ENCODE measurements at regions not wholly inside any gene's neighbourhood (a gene's known extent, or its start where the extent isn't known, plus 50 kb on each side); places are given as distances from the start of the nearest gene placed in this dataset.
"Not testable (repeated sequence)": the region's sequence is repeated elsewhere in the genome, so short reads cannot be mapped to it uniquely, and the experiment has no call there.

DNA sequence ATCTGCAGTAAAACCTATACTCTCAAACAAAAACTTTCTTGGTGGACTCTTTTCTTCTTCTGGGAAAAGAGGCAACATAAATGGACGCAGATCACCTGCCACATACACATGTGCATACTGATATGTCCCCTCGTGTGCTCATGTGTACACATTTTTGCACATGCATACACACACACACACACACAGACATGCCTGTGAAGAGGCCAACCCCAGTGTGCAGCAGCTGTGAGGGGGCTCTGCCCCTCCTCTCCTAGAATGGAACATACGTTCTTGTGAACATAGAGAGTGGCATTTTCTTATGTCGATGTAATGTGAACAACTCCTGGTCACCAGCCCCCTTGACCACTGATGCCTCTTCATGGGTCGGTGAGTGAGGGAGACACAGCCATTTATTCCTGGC lies 188.9 kb upstream of the PLGLB2 start:
- not testable (repeated sequence) for H3K36me3 ChIP-seq (ENCODE audit: insufficient read depth, low read length); H3K27me3 ChIP-seq (ENCODE audit: insufficient read depth, low read length); H3K4me3 ChIP-seq (ENCODE audit: low read depth, low read length); H3K79me2 ChIP-seq (ENCODE audit: control insufficient read depth, insufficient read depth, low read length, unreplicated experiment); H2AFZ ChIP-seq (ENCODE audit: low read length, unreplicated experiment); H3K27ac ChIP-seq (ENCODE audit: low read depth, low read length); H3K4me1 ChIP-seq (ENCODE audit: control insufficient read depth, insufficient read depth, low read length, unreplicated experiment)

- H3K4me3 ChIP-seq (ENCODE audit: low read depth, low read length); H3K79me2 ChIP-seq (ENCODE audit: control insufficient read depth, insufficient read depth, low read length, unreplicated experiment); H3K27ac ChIP-seq (ENCODE audit: low read depth, low read length); H3K27me3 ChIP-seq (ENCODE audit: insufficient read depth, low read length); H2AFZ ChIP-seq (ENCODE audit: low read length, unreplicated experiment); H3K4me1 ChIP-seq (ENCODE audit: control insufficient read depth, insufficient read depth, low read length, unreplicated experiment); H3K36me3 ChIP-seq (ENCODE audit: insufficient read depth, low read length): not testable (repeated sequence)
Observed at GRCh38 chr2:87559735-87560134, 188.2 kb upstream of the PLGLB2 start.

DNA sequence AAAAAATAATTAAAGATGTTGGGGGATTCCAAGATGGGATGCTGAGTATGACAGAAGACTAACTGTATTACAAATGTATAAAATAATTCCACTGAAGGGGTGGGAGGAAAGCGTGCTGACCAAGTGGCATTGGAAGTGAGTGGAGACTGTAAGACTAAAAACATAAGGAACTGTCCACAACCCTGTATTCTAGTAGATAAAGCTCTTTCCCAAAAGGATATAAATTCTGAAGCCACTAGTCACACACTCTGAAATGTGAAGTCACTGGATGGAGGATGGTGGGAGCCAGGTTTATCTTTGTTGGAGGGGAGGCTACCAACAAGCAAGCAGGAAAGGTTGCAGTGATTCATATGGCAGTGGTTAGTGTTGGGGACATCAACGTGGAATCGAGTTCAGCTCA lies 182.8 kb upstream of the PLGLB2 start:
- H3K27ac ChIP-seq (ENCODE audit: low read depth, low read length), result not testable (repeated sequence)

GRCh38 chr2:87566531-87566930 lies 181.4 kb upstream of the PLGLB2 start:
- not testable (repeated sequence) for H3K27me3 ChIP-seq (ENCODE audit: insufficient read depth, low read length); H3K27ac ChIP-seq (ENCODE audit: low read depth, low read length)

More for the DNA sequence above, 182.8 kb upstream of the PLGLB2 start:
- not testable (repeated sequence) for H3K27me3 ChIP-seq (ENCODE audit: insufficient read depth, low read length); H3K36me3 ChIP-seq (ENCODE audit: insufficient read depth, low read length); H3K4me3 ChIP-seq (ENCODE audit: low read depth, low read length); H2AFZ ChIP-seq (ENCODE audit: low read length, unreplicated experiment); H3K4me1 ChIP-seq (ENCODE audit: control insufficient read depth, insufficient read depth, low read length, unreplicated experiment); H3K79me2 ChIP-seq (ENCODE audit: control insufficient read depth, insufficient read depth, low read length, unreplicated experiment)

DNA sequence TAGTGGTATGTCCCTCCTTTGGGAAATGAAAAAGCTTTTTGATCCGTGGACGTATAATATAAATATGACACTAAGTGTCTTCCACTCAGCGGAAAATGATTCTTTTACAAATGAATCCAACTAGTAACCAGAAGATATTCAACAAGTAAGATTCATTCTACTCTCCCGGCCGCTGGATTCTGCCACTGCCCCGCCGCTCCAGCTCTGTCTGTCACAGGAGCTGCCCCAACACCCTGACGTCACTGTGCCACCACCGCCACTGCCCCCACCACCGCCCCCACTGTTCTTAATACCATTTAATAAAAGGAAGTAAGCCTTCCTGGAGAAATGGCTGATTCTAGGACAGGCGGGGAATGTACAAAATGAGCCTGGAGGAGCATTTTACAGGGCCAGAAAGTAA lies 180.8 kb upstream of the PLGLB2 start:
- not testable (repeated sequence) for H3K4me1 ChIP-seq (ENCODE audit: control insufficient read depth, insufficient read depth, low read length, unreplicated experiment); H3K27ac ChIP-seq (ENCODE audit: low read depth, low read length); H3K27me3 ChIP-seq (ENCODE audit: insufficient read depth, low read length); H2AFZ ChIP-seq (ENCODE audit: low read length, unreplicated experiment); H3K4me3 ChIP-seq (ENCODE audit: low read depth, low read length); H3K79me2 ChIP-seq (ENCODE audit: control insufficient read depth, insufficient read depth, low read length, unreplicated experiment); H3K36me3 ChIP-seq (ENCODE audit: insufficient read depth, low read length)

More at GRCh38 chr2:87566531-87566930, 181.4 kb upstream of the PLGLB2 start:
- not testable (repeated sequence) for H3K79me2 ChIP-seq (ENCODE audit: control insufficient read depth, insufficient read depth, low read length, unreplicated experiment); H3K36me3 ChIP-seq (ENCODE audit: insufficient read depth, low read length); H3K4me3 ChIP-seq (ENCODE audit: low read depth, low read length); H2AFZ ChIP-seq (ENCODE audit: low read length, unreplicated experiment); H3K4me1 ChIP-seq (ENCODE audit: control insufficient read depth, insufficient read depth, low read length, unreplicated experiment)

DNA sequence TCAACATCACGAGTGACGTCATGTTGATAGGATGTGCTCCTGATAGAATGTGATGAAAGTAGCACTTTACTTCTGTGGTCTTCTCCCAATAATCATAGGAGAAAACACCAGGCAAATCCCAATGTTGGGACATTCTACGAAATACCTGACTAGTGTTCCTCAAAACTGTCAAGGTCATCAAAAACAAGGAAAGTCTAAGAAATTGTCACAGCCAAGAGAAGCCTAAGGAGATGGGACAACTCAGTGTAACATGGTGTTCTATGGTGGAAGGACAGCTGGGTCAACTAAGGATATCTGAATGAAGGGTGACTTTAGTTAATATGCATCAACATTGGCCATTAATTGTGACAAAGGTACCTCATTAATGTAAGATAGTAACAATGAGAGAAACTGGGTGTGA lies 180.0 kb upstream of the PLGLB2 start:
- not testable (repeated sequence) for H3K36me3 ChIP-seq (ENCODE audit: insufficient read depth, low read length); H2AFZ ChIP-seq (ENCODE audit: low read length, unreplicated experiment); H3K27me3 ChIP-seq (ENCODE audit: insufficient read depth, low read length); H3K4me1 ChIP-seq (ENCODE audit: control insufficient read depth, insufficient read depth, low read length, unreplicated experiment); H3K27ac ChIP-seq (ENCODE audit: low read depth, low read length); H3K79me2 ChIP-seq (ENCODE audit: control insufficient read depth, insufficient read depth, low read length, unreplicated experiment); H3K4me3 ChIP-seq (ENCODE audit: low read depth, low read length)

GRCh38 chr2:87568554-87569278 lies 179.2 kb upstream of the PLGLB2 start:
- not testable (repeated sequence) for H3K4me1 ChIP-seq (ENCODE audit: control insufficient read depth, insufficient read depth, low read length, unreplicated experiment); H3K4me3 ChIP-seq (ENCODE audit: low read depth, low read length); H3K79me2 ChIP-seq (ENCODE audit: control insufficient read depth, insufficient read depth, low read length, unreplicated experiment); H3K27me3 ChIP-seq (ENCODE audit: insufficient read depth, low read length); H3K27ac ChIP-seq (ENCODE audit: low read depth, low read length); H3K36me3 ChIP-seq (ENCODE audit: insufficient read depth, low read length); H2AFZ ChIP-seq (ENCODE audit: low read length, unreplicated experiment)

- H3K4me3 ChIP-seq (ENCODE audit: low read depth, low read length); H3K27ac ChIP-seq (ENCODE audit: low read depth, low read length); H3K79me2 ChIP-seq (ENCODE audit: control insufficient read depth, insufficient read depth, low read length, unreplicated experiment); H2AFZ ChIP-seq (ENCODE audit: low read length, unreplicated experiment); H3K4me1 ChIP-seq (ENCODE audit: control insufficient read depth, insufficient read depth, low read length, unreplicated experiment); H3K36me3 ChIP-seq (ENCODE audit: insufficient read depth, low read length); H3K27me3 ChIP-seq (ENCODE audit: insufficient read depth, low read length): not testable (repeated sequence)
Observed at GRCh38 chr2:87569689-87570397, 178.0 kb upstream of the PLGLB2 start.

DNA sequence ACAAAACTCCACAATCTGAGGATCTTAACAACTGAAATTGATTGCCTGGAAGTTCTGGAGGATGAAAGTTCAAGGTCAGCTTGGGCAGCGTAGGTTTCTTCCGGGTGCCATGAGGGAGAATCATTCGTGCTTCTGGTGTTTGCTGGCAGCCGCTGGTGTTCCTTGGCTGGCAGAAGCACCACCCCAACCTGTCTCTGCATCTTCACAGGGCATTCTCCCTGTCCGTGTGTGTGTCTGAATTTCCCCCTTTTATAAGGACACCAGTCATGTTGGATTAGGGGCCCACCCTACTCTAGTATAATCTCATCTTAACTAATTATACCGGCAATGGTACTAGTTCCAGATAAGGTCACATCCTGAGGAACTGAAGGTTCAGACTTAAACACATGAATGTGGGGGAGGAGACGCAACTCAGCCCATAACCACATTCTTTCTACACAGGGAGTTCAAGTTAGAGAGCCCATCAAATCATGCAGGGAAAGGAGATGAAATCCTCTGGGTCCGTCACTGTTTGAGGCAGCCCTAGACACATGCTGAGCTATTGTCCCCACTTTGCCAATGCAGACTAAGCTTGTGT lies 175.9 kb upstream of the PLGLB2 start:
- not testable (repeated sequence) for H3K27me3 ChIP-seq (ENCODE audit: insufficient read depth, low read length); H3K27ac ChIP-seq (ENCODE audit: low read depth, low read length)

DNA sequence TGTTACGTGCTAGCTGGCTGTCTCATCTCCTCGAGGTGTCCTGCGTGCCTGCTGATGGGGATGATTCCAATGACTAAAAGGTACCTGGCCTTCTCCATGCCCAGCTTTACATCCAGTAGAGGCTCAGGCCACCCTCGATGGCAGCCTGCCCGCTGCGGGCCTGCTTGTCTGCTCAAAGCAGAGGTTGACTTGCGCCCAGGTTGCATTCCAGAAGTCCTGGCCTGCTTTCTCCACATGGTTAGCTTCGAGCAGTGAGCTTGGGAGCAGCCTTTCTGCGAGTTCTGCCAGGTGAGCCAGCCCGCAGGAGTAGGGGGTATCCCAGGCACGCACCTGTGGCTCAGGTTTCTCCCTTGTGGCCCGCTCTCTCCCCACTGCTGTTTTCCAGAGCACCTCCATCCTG lies 175.0 kb upstream of the PLGLB2 start:
- not testable (repeated sequence) for H2AFZ ChIP-seq (ENCODE audit: low read length, unreplicated experiment); H3K79me2 ChIP-seq (ENCODE audit: control insufficient read depth, insufficient read depth, low read length, unreplicated experiment); H3K27ac ChIP-seq (ENCODE audit: low read depth, low read length); H3K27me3 ChIP-seq (ENCODE audit: insufficient read depth, low read length); H3K4me1 ChIP-seq (ENCODE audit: control insufficient read depth, insufficient read depth, low read length, unreplicated experiment); H3K36me3 ChIP-seq (ENCODE audit: insufficient read depth, low read length); H3K4me3 ChIP-seq (ENCODE audit: low read depth, low read length)

More for the DNA sequence above, 175.9 kb upstream of the PLGLB2 start:
- H2AFZ ChIP-seq (ENCODE audit: low read length, unreplicated experiment); H3K36me3 ChIP-seq (ENCODE audit: insufficient read depth, low read length); H3K79me2 ChIP-seq (ENCODE audit: control insufficient read depth, insufficient read depth, low read length, unreplicated experiment); H3K4me3 ChIP-seq (ENCODE audit: low read depth, low read length); H3K4me1 ChIP-seq (ENCODE audit: control insufficient read depth, insufficient read depth, low read length, unreplicated experiment): not testable (repeated sequence)

All from ACC112 (cell line).